Activated naive CD4-positive, alpha-beta T cell treated with anti-CD3 and anti-CD28 coated beads, Interleukin-2, amount 50 U/mL, for 24 hours (primary cell): ENCODE measurements at regions not wholly inside any gene's neighbourhood (a gene's known extent, or its start where the extent isn't known, plus 50 kb on each side); places are given as distances from the start of the nearest gene placed in this dataset.

Source experiments
- H3K27ac Mint-ChIP-seq: one replicate; pipeline ENCODE4 v1.8.0; 2021; ENCODE audit warnings: mild to moderate bottlenecking, mixed read lengths
- H3K27me3 Mint-ChIP-seq: one replicate; pipeline ENCODE4 v1.8.0; 2021; ENCODE audit warnings: mixed read lengths
- H3K36me3 Mint-ChIP-seq: one replicate; pipeline ENCODE4 v1.8.0; 2021; ENCODE audit warnings: mixed read lengths
- H3K4me1 Mint-ChIP-seq: one replicate; pipeline ENCODE4 v1.8.0; 2021; ENCODE audit warnings: mixed read lengths
- H3K4me3 Mint-ChIP-seq: one replicate; pipeline ENCODE4 v1.8.0; 2021; ENCODE audit warnings: mild to moderate bottlenecking, mixed read lengths
- H3K9me3 Mint-ChIP-seq: one replicate; pipeline ENCODE4 v1.8.0; 2021; ENCODE audit warnings: mixed read lengths

DNA sequence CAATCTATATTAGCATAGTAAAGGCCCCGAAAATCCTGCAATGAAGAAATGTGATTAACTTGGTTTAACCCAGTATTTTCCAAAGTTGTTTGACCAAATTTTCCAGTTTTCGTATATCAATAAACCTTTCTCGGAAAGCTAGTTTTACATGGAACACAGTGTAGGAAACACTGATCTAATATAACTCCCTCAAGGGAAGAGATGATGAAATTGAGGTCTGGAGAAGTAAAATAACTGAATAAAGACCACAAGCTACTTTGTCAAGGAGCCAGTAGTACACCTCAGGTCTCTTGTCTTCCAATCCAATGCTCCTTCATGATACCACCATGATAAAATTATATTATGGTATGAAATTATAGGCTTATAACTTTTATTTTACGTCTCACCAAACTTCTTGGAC, 118.1 kb upstream of the TARS1 start:
- Mint-ChIP-seq H3K36me3 (no peaks in the 10 kb centered on the region), H3K9me3 (peaks cover 6% of the 10 kb centered on the region), H3K27ac (no peak overlapping the region), H3K27me3 (no peaks in the 10 kb centered on the region), H3K4me1 (no peaks in the 10 kb centered on the region), H3K4me3 (no peak overlapping the region)

DNA sequence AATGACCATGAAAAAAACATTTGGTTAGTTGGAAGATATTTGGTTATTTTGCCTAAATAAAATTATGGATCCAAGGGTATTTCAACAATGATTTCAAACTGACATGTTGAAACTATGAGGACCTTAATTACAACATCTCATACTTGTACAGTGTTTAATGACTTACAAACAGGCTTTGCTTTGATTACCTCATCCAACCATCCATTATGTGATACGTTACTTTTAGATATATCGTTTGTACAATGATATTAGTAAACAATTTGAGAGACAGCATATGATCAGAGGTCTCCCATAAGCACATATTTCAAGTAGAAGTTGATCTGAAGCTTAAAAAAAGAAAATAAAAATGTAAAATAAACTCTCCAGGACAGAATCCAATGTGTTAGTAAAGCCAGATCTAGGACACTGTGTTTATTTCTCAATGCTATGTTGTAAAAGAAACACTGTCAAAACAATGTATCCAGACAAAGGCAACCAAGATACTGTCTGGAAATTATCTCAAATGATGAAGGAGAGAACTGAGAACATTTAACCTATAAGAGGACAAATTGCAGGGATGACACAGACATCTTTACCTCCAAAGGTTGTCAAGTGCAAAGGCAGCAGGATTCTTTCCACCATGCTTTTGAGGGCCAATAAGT, 116.0 kb upstream of the TARS1 start:
- no peak overlapping the region for H3K27ac Mint-ChIP-seq
- H3K9me3 Mint-ChIP-seq, result peaks cover 9% of the 10 kb centered on the region
- no peaks in the 10 kb centered on the region for H3K4me1 Mint-ChIP-seq
- no peaks in the 10 kb centered on the region for H3K27me3 Mint-ChIP-seq
- no peak overlapping the region for H3K4me3 Mint-ChIP-seq
- no peaks in the 10 kb centered on the region for H3K36me3 Mint-ChIP-seq

- H3K9me3 Mint-ChIP-seq, result peaks cover 9% of the 10 kb centered on the region
- H3K27ac Mint-ChIP-seq, result no peak overlapping the region
- H3K4me1 Mint-ChIP-seq, result no peaks in the 10 kb centered on the region
- no peaks in the 10 kb centered on the region for H3K36me3 Mint-ChIP-seq
- no peak overlapping the region for H3K4me3 Mint-ChIP-seq
- no peaks in the 10 kb centered on the region for H3K27me3 Mint-ChIP-seq
These were observed 111.9 kb upstream of the TARS1 start for GRCh38 chr5:33328818-33329217.

GRCh38 chr5:33329891-33330290, 110.9 kb upstream of the TARS1 start:
- H3K9me3 Mint-ChIP-seq, result peaks cover 9% of the 10 kb centered on the region
- no peak overlapping the region for H3K27ac Mint-ChIP-seq
- H3K27me3 Mint-ChIP-seq, result no peaks in the 10 kb centered on the region
- no peaks in the 10 kb centered on the region for H3K36me3 Mint-ChIP-seq
- no peaks in the 10 kb centered on the region for H3K4me1 Mint-ChIP-seq
- H3K4me3 Mint-ChIP-seq, result no peak overlapping the region

DNA sequence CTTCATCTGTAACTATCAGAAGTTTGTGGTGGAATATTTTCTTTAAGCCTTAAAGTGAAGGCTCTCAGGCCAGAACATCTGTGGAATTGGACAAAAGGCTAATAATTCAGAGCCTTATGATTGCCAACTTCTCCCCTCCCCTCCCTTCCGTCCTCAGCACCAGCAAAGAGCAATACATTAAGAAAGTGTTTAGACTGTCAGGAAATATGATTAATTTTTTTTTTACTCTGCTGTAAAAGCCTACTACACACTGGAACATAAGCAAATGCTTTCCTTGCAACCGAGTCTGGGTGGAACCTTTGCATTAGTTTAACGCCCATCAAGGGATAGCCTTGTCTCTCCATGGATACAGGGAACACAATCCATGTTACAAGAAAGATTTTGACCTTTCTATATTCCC, 110.3 kb upstream of the TARS1 start:
- H3K27ac Mint-ChIP-seq, result no peak overlapping the region

GRCh38 chr5:33330992-33331391, 109.8 kb upstream of the TARS1 start:
- peaks cover 9% of the 10 kb centered on the region for H3K9me3 Mint-ChIP-seq
- H3K36me3 Mint-ChIP-seq, result no peaks in the 10 kb centered on the region
- no peak overlapping the region for H3K27ac Mint-ChIP-seq
- H3K4me1 Mint-ChIP-seq, result no peaks in the 10 kb centered on the region
- no peak overlapping the region for H3K4me3 Mint-ChIP-seq
- no peaks in the 10 kb centered on the region for H3K27me3 Mint-ChIP-seq

More for the DNA sequence above, 110.3 kb upstream of the TARS1 start:
- no peak overlapping the region for H3K4me3 Mint-ChIP-seq
- H3K36me3 Mint-ChIP-seq, result no peaks in the 10 kb centered on the region
- no peaks in the 10 kb centered on the region for H3K4me1 Mint-ChIP-seq
- H3K9me3 Mint-ChIP-seq, result peaks cover 9% of the 10 kb centered on the region
- H3K27me3 Mint-ChIP-seq, result no peaks in the 10 kb centered on the region

- H3K27ac Mint-ChIP-seq, result no peak overlapping the region
- no peak overlapping the region for H3K4me3 Mint-ChIP-seq
- peaks cover 2% of the 10 kb centered on the region for H3K9me3 Mint-ChIP-seq
- H3K27me3 Mint-ChIP-seq, result no peaks in the 10 kb centered on the region
- H3K36me3 Mint-ChIP-seq, result no peaks in the 10 kb centered on the region
- no peaks in the 10 kb centered on the region for H3K4me1 Mint-ChIP-seq
These were observed 108.0 kb upstream of the TARS1 start for GRCh38 chr5:33332804-33333203.

- Mint-ChIP-seq H3K4me1 (no peaks in the 10 kb centered on the region), H3K27me3 (no peaks in the 10 kb centered on the region), H3K9me3 (no peaks in the 10 kb centered on the region), H3K4me3 (no peak overlapping the region), H3K36me3 (no peaks in the 10 kb centered on the region), H3K27ac (no peak overlapping the region)
These were observed 105.9 kb upstream of the TARS1 start for GRCh38 chr5:33334829-33335228.

DNA sequence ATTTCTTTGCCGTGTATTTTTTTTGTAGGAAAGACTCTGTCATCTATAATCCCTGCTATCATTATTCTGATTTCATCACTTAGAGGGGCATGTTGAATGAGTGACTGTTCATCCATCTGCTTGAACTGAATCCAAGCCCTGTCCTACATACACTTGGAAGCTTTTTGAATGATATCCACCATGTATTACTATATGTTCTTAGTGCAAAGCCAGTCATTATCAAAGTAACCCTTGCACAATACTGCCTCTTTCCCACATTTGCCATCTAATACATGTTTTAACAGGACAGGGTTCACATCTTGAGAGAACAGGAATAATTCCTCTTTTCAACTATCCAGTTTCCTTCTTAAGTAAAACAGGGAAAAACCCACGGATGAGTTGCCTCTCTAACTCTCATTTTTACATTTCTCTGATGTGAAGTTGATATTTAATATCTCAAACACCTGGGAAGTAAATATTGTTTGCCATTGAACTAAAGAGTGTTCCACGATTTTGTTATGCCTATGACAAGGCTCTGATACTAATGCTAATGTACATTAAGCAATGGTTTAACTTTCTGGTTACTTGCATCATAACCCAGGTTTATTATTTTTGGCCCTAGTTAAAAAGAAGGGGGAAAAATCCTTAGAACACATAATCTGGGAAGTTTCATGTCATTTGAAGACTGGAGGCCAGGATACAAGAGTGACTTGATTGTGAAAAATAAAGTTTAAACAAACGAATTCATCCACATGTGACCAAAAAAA, 103.7 kb upstream of the TARS1 start:
- no peak overlapping the region for H3K27ac Mint-ChIP-seq
- H3K4me1 Mint-ChIP-seq, result no peaks in the 10 kb centered on the region
- H3K27me3 Mint-ChIP-seq, result no peaks in the 10 kb centered on the region
- H3K36me3 Mint-ChIP-seq, result no peaks in the 10 kb centered on the region
- H3K9me3 Mint-ChIP-seq, result no peaks in the 10 kb centered on the region
- H3K4me3 Mint-ChIP-seq, result no peak overlapping the region

GRCh38 chr5:33337637-33337992, 103.2 kb upstream of the TARS1 start:
- Mint-ChIP-seq H3K4me1 (no peaks in the 10 kb centered on the region), H3K27ac (no peak overlapping the region), H3K4me3 (no peak overlapping the region), H3K9me3 (no peaks in the 10 kb centered on the region), H3K27me3 (no peaks in the 10 kb centered on the region), H3K36me3 (no peaks in the 10 kb centered on the region)

GRCh38 chr5:33338336-33339110, 102.2 kb upstream of the TARS1 start:
- H3K9me3 Mint-ChIP-seq, result no peaks in the 10 kb centered on the region
- H3K27ac Mint-ChIP-seq, result no peak overlapping the region
- H3K4me1 Mint-ChIP-seq, result no peaks in the 10 kb centered on the region
- H3K27me3 Mint-ChIP-seq, result peaks cover 2% of the 10 kb centered on the region
- no peaks in the 10 kb centered on the region for H3K36me3 Mint-ChIP-seq
- no peak overlapping the region for H3K4me3 Mint-ChIP-seq

DNA sequence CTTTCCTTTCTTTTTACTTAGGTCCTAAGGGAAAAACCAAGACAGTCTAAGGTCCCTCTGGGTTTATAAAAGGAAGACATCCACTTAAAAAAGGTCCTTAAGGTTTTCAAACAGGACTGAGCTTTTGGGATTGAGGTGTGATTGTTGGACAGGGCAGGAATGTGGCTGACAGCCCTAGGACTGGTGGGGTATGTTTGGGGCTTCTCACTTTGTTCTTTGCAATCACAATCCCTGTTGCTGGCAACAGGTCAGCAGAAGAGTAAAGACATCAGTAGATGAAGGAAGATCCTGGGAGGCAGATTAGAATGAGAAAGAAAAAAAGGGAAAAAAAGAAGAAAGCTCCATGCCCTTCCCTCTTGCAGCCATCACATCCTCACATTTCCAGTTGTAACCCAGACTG, 101.4 kb upstream of the TARS1 start:
- Mint-ChIP-seq H3K4me1 (no peaks in the 10 kb centered on the region), H3K27me3 (peaks cover 2% of the 10 kb centered on the region)

GRCh38 chr5:33340195-33340594, 100.6 kb upstream of the TARS1 start:
- no peaks in the 10 kb centered on the region for H3K9me3 Mint-ChIP-seq

More for the DNA sequence above, 101.4 kb upstream of the TARS1 start:
- H3K9me3 Mint-ChIP-seq, result no peaks in the 10 kb centered on the region
- no peaks in the 10 kb centered on the region for H3K36me3 Mint-ChIP-seq
- no peak overlapping the region for H3K4me3 Mint-ChIP-seq
- H3K27ac Mint-ChIP-seq, result peak overlapping the region; percentile 56

GRCh38 chr5:33341351-33341750, 99.4 kb upstream of the TARS1 start:
- Mint-ChIP-seq H3K27me3 (peaks cover 2% of the 10 kb centered on the region), H3K4me1 (no peaks in the 10 kb centered on the region), H3K4me3 (no peak overlapping the region), H3K9me3 (no peaks in the 10 kb centered on the region), H3K36me3 (no peaks in the 10 kb centered on the region), H3K27ac (no peak overlapping the region)

More at GRCh38 chr5:33340195-33340594, 100.6 kb upstream of the TARS1 start:
- Mint-ChIP-seq H3K4me3 (no peak overlapping the region), H3K27me3 (peaks cover 2% of the 10 kb centered on the region), H3K27ac (no peak overlapping the region), H3K4me1 (no peaks in the 10 kb centered on the region), H3K36me3 (no peaks in the 10 kb centered on the region)

DNA sequence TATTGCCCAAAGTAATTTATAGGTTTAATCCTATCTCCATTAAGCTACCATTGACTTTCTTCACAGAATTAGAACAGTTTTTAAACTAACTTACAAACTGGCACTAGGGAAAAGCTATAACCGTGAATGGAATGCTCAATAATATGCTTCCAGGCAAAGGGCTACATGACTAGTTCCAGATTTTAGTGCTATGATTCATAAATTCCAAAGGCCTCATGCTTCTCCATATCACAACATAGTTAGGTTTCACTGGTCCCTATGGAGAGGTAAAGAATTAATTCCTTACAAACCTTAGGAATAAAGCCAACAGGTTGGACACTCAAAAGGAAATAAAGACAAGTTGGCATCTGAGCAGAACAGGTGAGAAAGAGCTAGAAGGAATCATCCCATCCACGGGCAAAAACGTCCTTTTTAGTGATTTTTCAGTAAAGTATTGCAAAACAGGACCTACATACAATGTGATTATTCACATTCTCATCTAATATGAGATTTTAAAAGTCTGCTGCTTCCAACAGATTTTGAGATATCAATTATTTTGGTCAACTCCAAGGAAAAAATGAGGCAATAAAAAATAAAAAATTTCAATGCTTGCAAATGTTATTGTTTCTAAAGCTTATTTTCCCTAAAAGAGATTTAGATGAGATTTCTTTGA, 97.0 kb upstream of the TARS1 start:
- H3K27me3 Mint-ChIP-seq, result peaks cover 2% of the 10 kb centered on the region
- H3K9me3 Mint-ChIP-seq, result no peaks in the 10 kb centered on the region
- H3K4me1 Mint-ChIP-seq, result no peaks in the 10 kb centered on the region
- no peak overlapping the region for H3K4me3 Mint-ChIP-seq
- H3K27ac Mint-ChIP-seq, result no peak overlapping the region
- no peaks in the 10 kb centered on the region for H3K36me3 Mint-ChIP-seq

DNA sequence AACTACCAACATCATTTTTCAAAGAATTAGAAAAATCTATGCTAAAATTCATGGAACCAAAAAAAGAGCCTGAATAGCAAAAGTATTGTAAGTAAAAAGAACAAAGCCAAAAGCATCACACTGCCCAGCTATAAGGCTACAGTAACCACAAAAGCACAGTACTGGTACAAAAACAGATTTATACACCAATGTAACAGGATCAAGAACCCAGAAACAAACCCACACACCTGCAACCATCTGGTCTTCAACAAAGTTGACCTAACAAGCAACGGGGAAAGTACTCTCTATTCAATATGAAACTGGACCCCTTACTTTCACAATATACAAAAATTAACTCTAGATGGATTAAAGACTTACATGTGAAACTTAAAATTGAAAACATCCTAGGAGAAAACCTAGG, 94.2 kb upstream of the TARS1 start:
- no peaks in the 10 kb centered on the region for H3K4me1 Mint-ChIP-seq
- peaks cover 7% of the 10 kb centered on the region for H3K9me3 Mint-ChIP-seq
- no peak overlapping the region for H3K4me3 Mint-ChIP-seq
- no peak overlapping the region for H3K27ac Mint-ChIP-seq
- peaks cover 2% of the 10 kb centered on the region for H3K27me3 Mint-ChIP-seq
- H3K36me3 Mint-ChIP-seq, result no peaks in the 10 kb centered on the region
